ENCODE measurements at regions not wholly inside any gene's neighbourhood (a gene's known extent, or its start where the extent isn't known, plus 50 kb on each side); places are given as distances from the start of the nearest gene placed in this dataset.

GRCh38 chrX:121655276-121655675 lies 607.9 kb downstream of the GLUD2 start:
- no peak for TF ChIP-seq CTCF (IDR thresholded peaks at IDR 0.05)
- TF ChIP-seq POLR2A (IDR thresholded peaks at IDR 0.05): no peak
